ENCODE measurements at regions not wholly inside any gene's neighbourhood (a gene's known extent, or its start where the extent isn't known, plus 50 kb on each side); places are given as distances from the start of the nearest gene placed in this dataset.

DNA sequence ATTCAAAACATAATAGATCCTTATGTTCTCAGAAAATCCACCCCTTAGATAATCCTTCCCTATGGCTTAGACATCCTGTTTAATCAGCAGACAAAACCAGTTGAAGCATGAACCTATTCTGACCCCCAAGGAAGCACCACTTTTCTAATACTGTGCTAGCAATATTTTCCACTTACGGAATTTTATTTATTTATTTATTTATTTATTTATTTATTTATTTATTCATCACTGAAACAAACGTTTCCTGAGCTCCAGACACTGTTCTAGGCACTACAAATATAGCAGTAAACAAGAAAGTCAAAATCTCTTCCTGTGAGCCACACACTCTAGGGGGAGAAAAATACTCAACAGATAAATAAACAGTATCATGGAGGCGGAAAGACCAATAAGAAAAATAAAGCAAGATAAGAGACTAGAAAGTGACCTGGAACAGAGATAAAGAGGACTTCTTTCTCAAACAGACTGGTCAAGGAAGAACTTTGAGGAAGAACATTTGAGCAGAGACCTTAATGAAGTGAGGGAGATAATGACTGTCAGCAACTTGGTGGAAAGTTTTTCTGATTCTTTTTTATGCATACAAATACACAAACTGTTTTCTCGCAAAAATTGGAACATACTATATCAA, 145.5 kb upstream of the POGK start:
- TF ChIP-seq POLR2A (IDR thresholded peaks at IDR 0.05; ENCODE audit: low read length): no peak
- TF ChIP-seq GATA1 (IDR thresholded peaks at IDR 0.05; ENCODE audit: low read depth, low read length): no peak
